Endothelial cell of umbilical vein (primary cell): ENCODE measurements at regions not wholly inside any gene's neighbourhood (a gene's known extent, or its start where the extent isn't known, plus 50 kb on each side); places are given as distances from the start of the nearest gene placed in this dataset.

Source experiments
- CTCF ChIP-seq, 2 donors: IDR thresholded peaks; 1 replicate in 1 of 2; 2 replicates in 1 of 2; pipeline ENCODE4 v1.5.1; 2011; ENCODE audit warnings: low read length in 2 of 2, mild to moderate bottlenecking in 2 of 2, moderate library complexity in 2 of 2, control low read depth in 1 of 2, inconsistent platforms in 1 of 2, low read depth in 1 of 2; ENCODE audit not compliant: insufficient read depth in 1 of 2; ENCODE audit errors: extremely low read depth in 1 of 2
- EZH2 ChIP-seq: IDR thresholded peaks from 2 replicates; pipeline ENCODE4 v1.6.1; 2012; ENCODE audit warnings: borderline replicate concordance, low read depth, mild to moderate bottlenecking, moderate library complexity, low read length, inconsistent platforms; ENCODE audit not compliant: severe bottlenecking
- JUN ChIP-seq: IDR thresholded peaks from 2 replicates; pipeline ENCODE4 v1.6.1; 2011; ENCODE audit warnings: borderline replicate concordance, low read depth; ENCODE audit not compliant: insufficient read length, insufficient read depth
- POLR2A ChIP-seq: IDR thresholded peaks from 2 replicates; pipeline ENCODE4 v1.6.1; 2012; ENCODE audit warnings: low read depth, mild to moderate bottlenecking, control low read depth, low read length
- POLR2AphosphoS5 ChIP-seq: IDR thresholded peaks from 2 replicates; pipeline ENCODE4 v1.6.1; 2012; ENCODE audit warnings: low read depth, mild to moderate bottlenecking, control low read depth, low read length, moderate library complexity; ENCODE audit not compliant: insufficient read depth

GRCh38 chr5:58074717-58075116 lies 385.2 kb downstream of the PLK2 start:
- TF ChIP-seq CTCF (IDR thresholded peaks at IDR 0.05; ENCODE audit: extremely low read depth in 1 of 2, insufficient read depth in 1 of 2, low read depth in 1 of 2, low read length in 2 of 2): no peak
- no peak for TF ChIP-seq EZH2
- TF ChIP-seq POLR2A: no peak
- TF ChIP-seq JUN: no peak
- no peak for TF ChIP-seq POLR2AphosphoS5
